ENCODE measurements at regions not wholly inside any gene's neighbourhood (a gene's known extent, or its start where the extent isn't known, plus 50 kb on each side); places are given as distances from the start of the nearest gene placed in this dataset.

- TF ChIP-seq, protein P1, sequence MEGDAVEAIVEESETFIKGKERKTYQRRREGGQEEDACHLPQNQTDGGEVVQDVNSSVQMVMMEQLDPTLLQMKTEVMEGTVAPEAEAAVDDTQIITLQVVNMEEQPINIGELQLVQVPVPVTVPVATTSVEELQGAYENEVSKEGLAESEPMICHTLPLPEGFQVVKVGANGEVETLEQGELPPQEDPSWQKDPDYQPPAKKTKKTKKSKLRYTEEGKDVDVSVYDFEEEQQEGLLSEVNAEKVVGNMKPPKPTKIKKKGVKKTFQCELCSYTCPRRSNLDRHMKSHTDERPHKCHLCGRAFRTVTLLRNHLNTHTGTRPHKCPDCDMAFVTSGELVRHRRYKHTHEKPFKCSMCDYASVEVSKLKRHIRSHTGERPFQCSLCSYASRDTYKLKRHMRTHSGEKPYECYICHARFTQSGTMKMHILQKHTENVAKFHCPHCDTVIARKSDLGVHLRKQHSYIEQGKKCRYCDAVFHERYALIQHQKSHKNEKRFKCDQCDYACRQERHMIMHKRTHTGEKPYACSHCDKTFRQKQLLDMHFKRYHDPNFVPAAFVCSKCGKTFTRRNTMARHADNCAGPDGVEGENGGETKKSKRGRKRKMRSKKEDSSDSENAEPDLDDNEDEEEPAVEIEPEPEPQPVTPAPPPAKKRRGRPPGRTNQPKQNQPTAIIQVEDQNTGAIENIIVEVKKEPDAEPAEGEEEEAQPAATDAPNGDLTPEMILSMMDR (IDR thresholded peaks at IDR 0.05; ENCODE audit: insufficient read depth, low read depth, low read length, missing control alignments): no peak
- no peak overlapping the region for H3K4me3 ChIP-seq (ENCODE audit: low read depth, low read length)
- DNase-seq (ENCODE audit: low read depth): no peak
Observed at GRCh38 chr4:135670548-135670947, 1469.0 kb upstream of the PABPC4L start.
